H1 (cell line): ENCODE measurements at regions not wholly inside any gene's neighbourhood (a gene's known extent, or its start where the extent isn't known, plus 50 kb on each side); places are given as distances from the start of the nearest gene placed in this dataset.

ENCODE experiments used
- CTCF ChIA-PET: fragments of 300-600 bp; sonication (Branson Sonifier 250); formaldehyde crosslinking; loops from one replicate; lab custom pipeline; 2021; ENCODE audit not compliant: partially characterized antibody; lab: Charles Lee
- POLR2A ChIA-PET: fragments of 300-600 bp; sonication (Branson Sonifier 250); formaldehyde crosslinking; loops from one replicate; lab custom pipeline; 2021; ENCODE audit warnings: inconsistent platforms; ENCODE audit not compliant: partially characterized antibody; lab: Charles Lee
- DNase-seq, 2 experiments: peaks; one replicate each; pipeline versions ENCODE4 v3.0.0 to v3.0.0-alpha.2; 2010 to 2022; ENCODE audit warnings: low spot score in 2 of 2, low read depth in 1 of 2, mixed read lengths in 1 of 2
- FAIRE-seq: peaks from 2 replicates; lab custom pipeline; 2011; peaks lifted over from hg19 to GRCh38; lab: Jason Lieb, UNC
- H2AFZ ChIP-seq: 2 replicates; pipeline ENCODE4 v1.8.1; 2012; ENCODE audit warnings: low read length, inconsistent platforms
- H2AK5ac ChIP-seq: 2 replicates; pipeline ENCODE4 v1.6.1; 2013; ENCODE audit warnings: low read depth, low read length
- H2BK120ac ChIP-seq: replicated peaks from 2 replicates; pipeline ENCODE3; 2013; ENCODE audit warnings: low read depth, low read length, inconsistent platforms
- H2BK12ac ChIP-seq: 2 replicates; pipeline ENCODE4 v1.6.1; 2013; ENCODE audit warnings: low read depth, low read length
- H2BK15ac ChIP-seq: 2 replicates; pipeline ENCODE4 v1.6.1; 2013; ENCODE audit warnings: low read length
- H2BK20ac ChIP-seq: 2 replicates; pipeline ENCODE4 v1.6.1; 2013; ENCODE audit warnings: low read length
- H2BK5ac ChIP-seq: 2 replicates; pipeline ENCODE4 v1.6.1; 2013; ENCODE audit warnings: low read depth, low read length
- H3K14ac ChIP-seq: 2 replicates; pipeline ENCODE4 v1.6.1; 2013; ENCODE audit warnings: inconsistent platforms; ENCODE audit not compliant: insufficient read length
- H3K18ac ChIP-seq: 2 replicates; pipeline ENCODE4 v1.6.1; 2013; ENCODE audit warnings: low read length; ENCODE audit errors: extremely low read depth
- H3K23ac ChIP-seq: 2 replicates; pipeline ENCODE4 v1.6.1; 2013; ENCODE audit warnings: inconsistent platforms; ENCODE audit not compliant: insufficient read length
- H3K23me2 ChIP-seq: 2 replicates; pipeline ENCODE4 v1.6.1; 2013; ENCODE audit warnings: low read depth, low read length
- H3K27ac ChIP-seq: 2 replicates; pipeline ENCODE4 v1.6.1; 2011; ENCODE audit warnings: low read depth, low read length, inconsistent platforms
- H3K27me3 ChIP-seq, 4 experiments: replicated peaks in 1 of 4; 1 replicate in 1 of 4; 2 replicates in 3 of 4; pipeline versions ENCODE4 v1.6.1 to v1.8.1; 2011 to 2013; ENCODE audit warnings: low read length in 3 of 4, mild to moderate bottlenecking in 3 of 4, inconsistent platforms in 2 of 4, mixed read lengths in 2 of 4, moderate library complexity in 1 of 4; ENCODE audit not compliant: control insufficient read depth in 3 of 4, insufficient read depth in 3 of 4; ENCODE audit errors: extremely low read depth in 1 of 4
- H3K36me3 ChIP-seq, 4 experiments: 2 replicates each; pipeline versions ENCODE4 v1.6.1 to v1.8.1; 2011 to 2013; ENCODE audit warnings: mild to moderate bottlenecking in 4 of 4, low read length in 3 of 4, moderate library complexity in 2 of 4, control low read depth in 1 of 4, inconsistent platforms in 1 of 4; ENCODE audit not compliant: insufficient read depth in 4 of 4, control insufficient read depth in 2 of 4
- H3K4ac ChIP-seq: replicated peaks from 2 replicates; pipeline ENCODE3; 2013; ENCODE audit warnings: low read length, low read depth, mixed read lengths, inconsistent platforms; ENCODE audit not compliant: insufficient read length
- H3K4me1 ChIP-seq, 4 experiments: replicated peaks in 1 of 4; 1 replicate in 1 of 4; 2 replicates in 3 of 4; pipeline versions ENCODE4 v1.6.1 to v1.8.1; 2011 to 2013; ENCODE audit warnings: low read length in 3 of 4, inconsistent platforms in 2 of 4, mixed read lengths in 1 of 4; ENCODE audit not compliant: insufficient read depth in 4 of 4, control insufficient read depth in 3 of 4
- H3K4me2 ChIP-seq, 2 experiments: 2 replicates each; pipeline versions ENCODE4 v1.6.1 to v1.8.1; 2011 to 2013; ENCODE audit warnings: low read depth in 2 of 2, low read length in 2 of 2, control low read depth in 1 of 2, inconsistent platforms in 1 of 2, mild to moderate bottlenecking in 1 of 2; ENCODE audit not compliant: insufficient read depth in 1 of 2
- H3K4me3 ChIP-seq, 4 experiments: fragments of 200-600, 300-600 bp in 1 of 4; sonication (generic), shearing (Covaris generic), sonication (Bioruptor Twin) in 1 of 4; 2 replicates each; pipeline versions ENCODE4 v1.5.1 to v1.8.1; 2011 to 2016; ENCODE audit warnings: low read length in 4 of 4, low read depth in 3 of 4, control low read depth in 2 of 4, inconsistent platforms in 2 of 4, mild to moderate bottlenecking in 2 of 4, mixed read lengths in 1 of 4, moderate library complexity in 1 of 4; ENCODE audit not compliant: insufficient read depth in 2 of 4; ENCODE audit errors: extremely low read depth in 1 of 4
- H3K56ac ChIP-seq: replicated peaks from 2 replicates; pipeline ENCODE3; 2013; ENCODE audit warnings: low read depth, mild to moderate bottlenecking, mixed read lengths, low read length, inconsistent platforms; ENCODE audit not compliant: insufficient read length
- H3K79me1 ChIP-seq: 2 replicates; pipeline ENCODE4 v1.6.1; 2013; ENCODE audit warnings: low read depth, low read length, control low read depth
- H3K79me2 ChIP-seq, 2 experiments: 2 replicates each; pipeline versions ENCODE4 v1.6.1 to v1.8.1; 2012 to 2013; ENCODE audit warnings: low read length in 2 of 2, mild to moderate bottlenecking in 2 of 2, inconsistent platforms in 1 of 2; ENCODE audit not compliant: insufficient read depth in 2 of 2, control insufficient read depth in 1 of 2
- H3K9ac ChIP-seq, 4 experiments: replicated peaks in 1 of 4; 1 replicate in 1 of 4; 2 replicates in 3 of 4; pipeline versions ENCODE4 v1.6.1 to v1.8.1; 2011 to 2013; ENCODE audit warnings: low read depth in 3 of 4, low read length in 3 of 4, control low read depth in 2 of 4, mild to moderate bottlenecking in 2 of 4, moderate library complexity in 2 of 4, inconsistent platforms in 1 of 4; ENCODE audit errors: extremely low read depth in 1 of 4
- H3K9me3 ChIP-seq, 2 experiments: 2 replicates each; pipeline versions ENCODE4 v1.6.1 to v1.8.1; 2012 to 2013; ENCODE audit warnings: mild to moderate bottlenecking in 2 of 2, moderate library complexity in 2 of 2, control low read depth in 1 of 2, inconsistent platforms in 1 of 2, low read depth in 1 of 2, low read length in 1 of 2, mixed read lengths in 1 of 2; ENCODE audit not compliant: insufficient read depth in 2 of 2
- H4K20me1 ChIP-seq, 2 experiments: replicated peaks in 1 of 2; 2 replicates each; pipeline versions ENCODE3 to v1.8.1; 2011 to 2013; ENCODE audit warnings: inconsistent platforms in 2 of 2, low read length in 2 of 2, mild to moderate bottlenecking in 1 of 2; ENCODE audit not compliant: insufficient read depth in 2 of 2, control insufficient read depth in 1 of 2
- H4K5ac ChIP-seq: 2 replicates; pipeline ENCODE4 v1.6.1; 2013; ENCODE audit warnings: low read length, low read depth, mixed read lengths, inconsistent platforms; ENCODE audit not compliant: insufficient read length
- H4K8ac ChIP-seq: 2 replicates; pipeline ENCODE4 v1.8.0; 2013; ENCODE audit warnings: mild to moderate bottlenecking, moderate library complexity, low read length, inconsistent platforms; ENCODE audit not compliant: insufficient read depth; ENCODE audit errors: extremely low read depth
- H4K91ac ChIP-seq: replicated peaks from 2 replicates; pipeline ENCODE3; 2013; ENCODE audit warnings: low read length, mixed read lengths, inconsistent platforms; ENCODE audit not compliant: insufficient read length
- CBX5 ChIP-seq: fragments of 300-800, 300-1000 bp; sonication (generic); IDR thresholded peaks from 2 replicates; pipeline ENCODE4 v1.7.1; 2016; ENCODE audit warnings: antibody characterized with exemption, low read length, low read depth
- SIN3A ChIP-seq, 2 experiments: IDR thresholded peaks in 1 of 2; conservative IDR thresholded peaks in 1 of 2; 2 replicates each; pipeline ENCODE4 v1.6.1; 2011 to 2012; ENCODE audit warnings: low read length in 2 of 2, improper control_type of control experiment in 1 of 2, low read depth in 1 of 2, mild to moderate bottlenecking in 1 of 2
- SIRT6 ChIP-seq: IDR thresholded peaks from one replicate; pipeline ENCODE4 v1.7.1; 2012; ENCODE audit warnings: low read length, inconsistent platforms
- SUZ12 ChIP-seq: fragments of 200-600 bp; sonication (generic); IDR thresholded peaks from 2 replicates; pipeline ENCODE4 v1.6.1; 2012; ENCODE audit warnings: mild to moderate bottlenecking, inconsistent platforms, low read length, moderate library complexity, mixed read lengths
- TCF12 ChIP-seq: IDR thresholded peaks from 2 replicates; pipeline ENCODE4 v1.6.1; 2011; ENCODE audit warnings: low read depth, mild to moderate bottlenecking, low read length
- ZNF274 ChIP-seq: IDR thresholded peaks from 2 replicates; pipeline ENCODE4 v1.7.0; 2012; ENCODE audit warnings: low read length, borderline replicate concordance; ENCODE audit errors: extremely low read depth
- WGBS, 2 experiments: shearing (Covaris generic) in 1 of 2; methylation state at CpG; one replicate each; pipeline versions ENCODE4 v1.1.6 to v1.1.7; 2013 to 2015; ENCODE audit warnings: low lambda C conversion rate in 2 of 2, mixed read lengths in 2 of 2, inconsistent platforms in 1 of 2, low coverage in 1 of 2, missing lambda C conversion rate in 1 of 2; ENCODE audit not compliant: insufficient replicate concordance in 2 of 2, insufficient coverage in 1 of 2, insufficient read length in 1 of 2; ENCODE audit errors: extremely low coverage in 1 of 2, missing lambda C conversion rate in 1 of 2; 5-methylcytosine and 5-hydroxymethylcytosine counted together
- TF ChIP-seq, protein P1 (sequence below), 3 experiments: IDR thresholded peaks; 1 replicate in 2 of 3; 2 replicates in 1 of 3; pipeline versions ENCODE4 v1.5.1 to v1.6.1; 2011; ENCODE audit warnings: low read length in 3 of 3, mild to moderate bottlenecking in 3 of 3, inconsistent platforms in 2 of 3, low read depth in 1 of 3, moderate library complexity in 1 of 3; ENCODE audit not compliant: insufficient read depth in 1 of 3; ENCODE audit errors: control extremely low read depth in 1 of 3

DNA sequence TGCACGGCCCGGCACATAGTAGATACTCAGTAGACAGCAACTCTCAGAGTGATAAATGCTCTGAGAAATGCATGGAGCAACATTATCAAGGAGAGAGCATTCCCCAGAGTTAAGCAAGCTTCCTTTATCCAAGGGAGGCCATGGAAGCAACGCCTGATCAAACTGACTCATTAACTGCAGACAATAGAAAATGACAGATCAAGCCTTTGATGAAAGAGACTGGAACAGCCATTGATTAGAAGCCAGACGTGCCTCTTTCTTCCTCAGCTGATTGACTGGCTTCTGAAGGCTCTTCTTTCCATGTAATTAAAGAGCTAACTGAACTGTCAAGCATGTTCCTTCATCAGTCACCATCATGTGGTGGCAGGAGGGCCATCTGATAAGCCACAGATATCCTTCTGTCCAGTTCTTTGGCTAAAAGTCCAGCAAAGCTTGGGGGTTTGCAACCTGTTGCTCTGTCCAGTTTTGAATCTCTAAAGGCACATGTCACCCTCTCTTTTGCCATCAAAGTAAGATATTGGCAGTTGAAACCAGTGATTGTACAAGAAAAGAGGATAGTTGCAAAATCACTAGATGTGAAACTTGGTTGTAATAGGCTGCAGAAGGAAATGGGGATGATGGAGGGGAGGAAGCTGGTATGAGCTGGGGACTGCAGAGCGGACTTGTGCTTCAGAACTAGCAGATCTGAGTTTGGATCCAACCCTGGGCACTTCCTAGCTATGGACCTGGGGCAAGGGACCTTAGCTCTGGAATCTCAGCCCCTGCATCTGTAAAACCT lies 188.0 kb downstream of the HAPSTR1 start:
- no peaks in the 10 kb centered on the region for H3K79me1 ChIP-seq
- DNase-seq (no peak), FAIRE-seq (no peak)
- POLR2A ChIA-PET = no interaction called here
- no peak overlapping the region for H2AFZ ChIP-seq
- WGBS, 2 experiments = 84% methylated on average over 5 of the region's 5 CpGs; no CpG with 5 or more reads in 1 of the 2 experiments
- H3K56ac ChIP-seq = no peak overlapping the region
- no peak for TF ChIP-seq CBX5
- no peak for TF ChIP-seq SIRT6
- no peak for TF ChIP-seq SUZ12
- TF ChIP-seq ZNF274 = no peak
- TF ChIP-seq, protein P1, sequence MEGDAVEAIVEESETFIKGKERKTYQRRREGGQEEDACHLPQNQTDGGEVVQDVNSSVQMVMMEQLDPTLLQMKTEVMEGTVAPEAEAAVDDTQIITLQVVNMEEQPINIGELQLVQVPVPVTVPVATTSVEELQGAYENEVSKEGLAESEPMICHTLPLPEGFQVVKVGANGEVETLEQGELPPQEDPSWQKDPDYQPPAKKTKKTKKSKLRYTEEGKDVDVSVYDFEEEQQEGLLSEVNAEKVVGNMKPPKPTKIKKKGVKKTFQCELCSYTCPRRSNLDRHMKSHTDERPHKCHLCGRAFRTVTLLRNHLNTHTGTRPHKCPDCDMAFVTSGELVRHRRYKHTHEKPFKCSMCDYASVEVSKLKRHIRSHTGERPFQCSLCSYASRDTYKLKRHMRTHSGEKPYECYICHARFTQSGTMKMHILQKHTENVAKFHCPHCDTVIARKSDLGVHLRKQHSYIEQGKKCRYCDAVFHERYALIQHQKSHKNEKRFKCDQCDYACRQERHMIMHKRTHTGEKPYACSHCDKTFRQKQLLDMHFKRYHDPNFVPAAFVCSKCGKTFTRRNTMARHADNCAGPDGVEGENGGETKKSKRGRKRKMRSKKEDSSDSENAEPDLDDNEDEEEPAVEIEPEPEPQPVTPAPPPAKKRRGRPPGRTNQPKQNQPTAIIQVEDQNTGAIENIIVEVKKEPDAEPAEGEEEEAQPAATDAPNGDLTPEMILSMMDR (IDR thresholded peaks at IDR 0.05; ENCODE audit: control extremely low read depth in 1 of 3, insufficient read depth in 1 of 3, low read depth in 1 of 3, low read length in 3 of 3) = no peak
- TF ChIP-seq SIN3A (conservative IDR thresholded peaks at IDR 0.05 in 1 of 2, IDR thresholded peaks at IDR 0.05 in 1 of 2; ENCODE audit: low read depth in 1 of 2, low read length in 2 of 2) = no peak
- no peak for TF ChIP-seq TCF12
- CTCF ChIA-PET = interaction anchor here (0.6 to 5.2 kb wide), 4 partner anchors 9 to 303 kb away, joined by 3 to 47 read pairs (median 4); no protein-coding TSS in a partner anchor
- H3K14ac ChIP-seq = no peak overlapping the region
- no peaks in the 10 kb centered on the region for H3K9me3 ChIP-seq
- H3K23me2 ChIP-seq = no peaks in the 10 kb centered on the region
- H2BK5ac ChIP-seq = no peak overlapping the region
- H3K79me2 ChIP-seq = no peaks in the 10 kb centered on the region
- H3K36me3 ChIP-seq = no peaks in the 10 kb centered on the region
- no peak overlapping the region for H3K27ac ChIP-seq
- H3K4ac ChIP-seq = no peak overlapping the region
- H3K4me2 ChIP-seq = no peak overlapping the region
- no peak overlapping the region for H4K91ac ChIP-seq
- H3K4me1 ChIP-seq = no peaks in the 10 kb centered on the region; a peak in 1 of 7 replicates
- no peak overlapping the region for H3K18ac ChIP-seq
- H2AK5ac ChIP-seq = no peak overlapping the region
- H4K8ac ChIP-seq = no peak overlapping the region
- no peak overlapping the region for H3K4me3 ChIP-seq
- H4K20me1 ChIP-seq = no peaks in the 10 kb centered on the region
- H2BK12ac ChIP-seq = no peak overlapping the region
- no peak overlapping the region for H4K5ac ChIP-seq
- H2BK20ac ChIP-seq = no peak overlapping the region
- no peak overlapping the region for H3K23ac ChIP-seq
- no peak overlapping the region for H3K9ac ChIP-seq
- H3K27me3 ChIP-seq = no peaks in the 10 kb centered on the region
- no peak overlapping the region for H2BK120ac ChIP-seq
- no peak overlapping the region for H2BK15ac ChIP-seq
